22Rv1 (cell line): ENCODE measurements at regions not wholly inside any gene's neighbourhood (a gene's known extent, or its start where the extent isn't known, plus 50 kb on each side); places are given as distances from the start of the nearest gene placed in this dataset.

Experiments used
- ZFX ChIP-seq: fragments of 450-650 bp; IDR thresholded peaks from 2 replicates; pipeline ENCODE4 v1.6.1; 2017; ENCODE audit warnings: antibody characterized with exemption, borderline replicate concordance
- TF ChIP-seq, protein P1 (sequence below): fragments of 450-650 bp; IDR thresholded peaks from 2 replicates; pipeline ENCODE4 v1.5.1; 2017; ENCODE audit warnings: mild to moderate bottlenecking

DNA sequence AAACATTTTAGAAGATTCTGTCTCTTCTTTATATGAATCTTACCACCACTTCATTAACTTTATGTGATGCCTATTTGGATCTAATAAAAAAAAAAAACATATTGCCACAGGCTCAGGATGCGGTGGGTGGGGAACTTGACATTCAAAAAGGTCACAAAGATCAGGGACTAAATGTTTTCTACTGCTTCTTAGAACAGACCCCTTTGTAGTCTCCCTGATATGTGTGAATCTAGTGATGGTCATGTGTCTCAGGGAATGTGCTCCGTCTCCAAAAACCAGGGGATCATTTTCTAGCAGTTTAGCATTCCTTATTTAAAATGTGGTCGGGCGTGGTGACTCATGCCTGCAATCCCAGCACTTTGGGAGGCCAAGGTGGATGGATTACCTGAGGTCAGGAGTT is 807.8 kb upstream of the CHAC2 start:
- TF ChIP-seq, protein P1, sequence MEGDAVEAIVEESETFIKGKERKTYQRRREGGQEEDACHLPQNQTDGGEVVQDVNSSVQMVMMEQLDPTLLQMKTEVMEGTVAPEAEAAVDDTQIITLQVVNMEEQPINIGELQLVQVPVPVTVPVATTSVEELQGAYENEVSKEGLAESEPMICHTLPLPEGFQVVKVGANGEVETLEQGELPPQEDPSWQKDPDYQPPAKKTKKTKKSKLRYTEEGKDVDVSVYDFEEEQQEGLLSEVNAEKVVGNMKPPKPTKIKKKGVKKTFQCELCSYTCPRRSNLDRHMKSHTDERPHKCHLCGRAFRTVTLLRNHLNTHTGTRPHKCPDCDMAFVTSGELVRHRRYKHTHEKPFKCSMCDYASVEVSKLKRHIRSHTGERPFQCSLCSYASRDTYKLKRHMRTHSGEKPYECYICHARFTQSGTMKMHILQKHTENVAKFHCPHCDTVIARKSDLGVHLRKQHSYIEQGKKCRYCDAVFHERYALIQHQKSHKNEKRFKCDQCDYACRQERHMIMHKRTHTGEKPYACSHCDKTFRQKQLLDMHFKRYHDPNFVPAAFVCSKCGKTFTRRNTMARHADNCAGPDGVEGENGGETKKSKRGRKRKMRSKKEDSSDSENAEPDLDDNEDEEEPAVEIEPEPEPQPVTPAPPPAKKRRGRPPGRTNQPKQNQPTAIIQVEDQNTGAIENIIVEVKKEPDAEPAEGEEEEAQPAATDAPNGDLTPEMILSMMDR: no peak
- no peak for TF ChIP-seq ZFX
